ENCODE measurements at regions not wholly inside any gene's neighbourhood (a gene's known extent, or its start where the extent isn't known, plus 50 kb on each side); places are given as distances from the start of the nearest gene placed in this dataset.
"Not testable (repeated sequence)": the region's sequence is repeated elsewhere in the genome, so short reads cannot be mapped to it uniquely, and the experiment has no call there.

GRCh38 chr2:23019476-23019875 lies 365.5 kb upstream of the KLHL29 start:
- in situ Hi-C loops (cut with MboI; ENCODE audit: low sequenced_read_pairs) = no loop called here

DNA sequence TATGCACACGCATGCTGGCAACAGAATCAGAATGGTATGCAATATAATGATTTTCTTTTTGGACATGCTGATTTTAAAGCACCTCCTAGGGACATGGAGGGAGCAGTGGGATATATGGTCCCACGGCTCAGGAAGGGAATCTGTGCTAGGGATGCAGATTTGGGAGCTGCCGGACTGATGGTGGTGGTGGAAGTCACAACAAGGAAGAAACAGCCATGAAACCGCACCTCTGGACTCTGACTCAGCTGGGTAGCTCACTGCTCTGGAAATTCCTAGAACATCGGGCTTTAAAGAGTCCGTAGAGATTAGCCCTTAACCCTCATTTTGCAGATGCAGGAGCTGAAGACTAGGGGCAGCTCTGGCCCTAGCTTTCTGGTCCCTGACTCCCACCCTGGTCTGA lies 364.3 kb upstream of the KLHL29 start:
- in situ Hi-C loops (cut with MboI; ENCODE audit: low sequenced_read_pairs) = no loop called here

GRCh38 chr2:23021311-23022120 lies 363.5 kb upstream of the KLHL29 start:
- in situ Hi-C loops (cut with MboI; ENCODE audit: low sequenced_read_pairs) = no loop called here

- in situ Hi-C loops (cut with MboI; ENCODE audit: low sequenced_read_pairs) = no loop called here
These were observed 361.3 kb upstream of the KLHL29 start for GRCh38 chr2:23023722-23024121.

DNA sequence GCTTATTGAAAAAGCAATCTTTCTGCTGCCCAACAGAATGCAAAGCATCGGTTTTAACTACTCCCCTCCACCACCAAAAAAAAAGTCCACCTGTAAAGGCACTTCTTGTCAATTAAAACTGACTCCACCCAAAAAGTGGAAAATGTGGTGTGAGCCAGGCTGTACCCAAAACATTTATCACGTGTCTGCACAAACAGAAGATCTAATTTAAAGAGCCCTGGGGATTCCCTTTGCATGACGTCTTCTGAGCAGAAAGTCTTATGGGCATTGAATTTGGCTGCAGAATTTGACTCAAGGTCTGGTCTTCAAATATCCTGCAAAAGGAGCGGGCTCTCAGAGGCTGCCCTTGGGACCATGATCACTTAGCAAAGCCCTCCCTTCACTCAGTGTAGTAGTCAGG lies 358.3 kb upstream of the KLHL29 start:
- in situ Hi-C loops (cut with MboI; ENCODE audit: low sequenced_read_pairs) = no loop called here

DNA sequence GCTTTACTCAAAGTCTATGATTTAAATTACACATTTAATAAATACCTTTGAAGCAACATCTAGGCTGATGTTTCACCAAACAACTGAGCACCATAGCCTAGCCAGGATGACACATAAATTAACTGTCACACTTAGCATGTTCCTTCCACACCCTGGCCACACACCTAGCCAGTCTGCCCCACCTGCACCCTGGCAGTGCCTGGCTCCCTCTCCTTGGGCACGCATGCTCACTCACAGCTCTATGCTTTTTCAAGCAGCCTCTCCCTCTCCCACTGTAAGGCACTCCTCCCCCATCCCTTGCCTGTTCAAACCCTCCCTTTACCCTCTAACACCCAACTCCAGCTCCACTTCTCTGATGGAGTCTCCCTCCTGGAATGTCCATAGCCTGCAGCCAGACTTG lies 357.6 kb upstream of the KLHL29 start:
- in situ Hi-C loops (cut with MboI; ENCODE audit: low sequenced_read_pairs) = no loop called here

GRCh38 chr2:23028106-23028505 lies 356.9 kb upstream of the KLHL29 start:
- in situ Hi-C loops (cut with MboI; ENCODE audit: low sequenced_read_pairs) = no loop called here

GRCh38 chr2:23029111-23029510 lies 355.9 kb upstream of the KLHL29 start:
- in situ Hi-C loops (cut with MboI; ENCODE audit: low sequenced_read_pairs) = no loop called here

- in situ Hi-C loops (cut with MboI; ENCODE audit: low sequenced_read_pairs) = no loop called here
These were observed 355.0 kb upstream of the KLHL29 start for GRCh38 chr2:23029951-23030350.

- in situ Hi-C loops (cut with MboI; ENCODE audit: low sequenced_read_pairs) = no loop called here
These were observed 350.0 kb upstream of the KLHL29 start for GRCh38 chr2:23034996-23035395.

- in situ Hi-C loops (cut with MboI; ENCODE audit: low sequenced_read_pairs) = no loop called here
These were observed 348.4 kb upstream of the KLHL29 start for GRCh38 chr2:23036629-23037028.

- in situ Hi-C loops (cut with MboI; ENCODE audit: low sequenced_read_pairs) = no loop called here
These were observed 347.4 kb upstream of the KLHL29 start for GRCh38 chr2:23037596-23037995.

DNA sequence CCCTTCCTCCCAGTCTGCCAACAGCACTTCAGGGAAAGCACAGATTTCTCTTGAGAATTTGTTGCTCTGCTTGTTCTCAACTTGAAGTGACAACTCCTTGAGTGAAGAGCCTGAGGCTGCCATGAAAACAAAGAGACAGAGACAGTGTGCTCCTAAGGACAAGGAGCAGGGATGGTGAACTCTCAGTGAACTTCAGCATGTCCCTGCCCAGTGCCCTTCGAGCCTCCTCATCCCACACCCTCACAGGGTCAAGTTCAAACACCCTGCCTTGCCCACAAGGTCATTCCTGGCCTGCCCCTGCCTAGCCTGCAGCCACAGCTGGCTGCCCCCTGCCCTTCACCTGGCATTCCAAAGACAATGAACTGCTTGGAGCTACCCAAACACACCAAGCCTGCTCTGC lies 343.5 kb upstream of the KLHL29 start:
- in situ Hi-C loops (cut with MboI; ENCODE audit: low sequenced_read_pairs) = no loop called here

GRCh38 chr2:23042216-23042906 lies 342.6 kb upstream of the KLHL29 start:
- in situ Hi-C loops (cut with MboI; ENCODE audit: low sequenced_read_pairs) = no loop called here

- in situ Hi-C loops (cut with MboI; ENCODE audit: low sequenced_read_pairs) = no loop called here
These were observed 334.6 kb upstream of the KLHL29 start for GRCh38 chr2:23050388-23050787.

- in situ Hi-C loops (cut with MboI; ENCODE audit: low sequenced_read_pairs) = no loop called here
These were observed 331.4 kb upstream of the KLHL29 start for GRCh38 chr2:23053601-23054000.

DNA sequence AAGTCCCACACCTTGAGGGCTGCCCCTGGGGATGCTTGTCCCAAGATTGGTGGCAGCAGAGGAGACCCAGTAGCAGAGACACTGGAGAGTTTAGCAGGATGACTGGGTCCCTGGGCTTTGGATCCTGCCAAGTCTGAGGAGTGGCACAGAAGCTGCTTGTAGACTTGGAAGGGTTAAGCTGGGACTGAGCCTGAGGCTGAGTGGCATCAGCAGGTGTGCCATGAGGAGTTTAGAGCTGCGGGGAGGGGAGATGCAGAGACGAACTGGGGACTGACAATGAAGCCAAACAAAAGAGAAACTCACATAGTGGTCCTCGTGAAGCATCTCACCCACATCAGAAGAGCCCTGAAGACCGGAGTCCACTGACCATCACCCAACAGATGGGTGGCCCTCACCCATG lies 329.7 kb upstream of the KLHL29 start:
- in situ Hi-C loops (cut with MboI; ENCODE audit: low sequenced_read_pairs) = no loop called here

- in situ Hi-C loops (cut with MboI; ENCODE audit: low sequenced_read_pairs) = not testable (repeated sequence)
These were observed 328.1 kb upstream of the KLHL29 start for GRCh38 chr2:23056846-23057245.

DNA sequence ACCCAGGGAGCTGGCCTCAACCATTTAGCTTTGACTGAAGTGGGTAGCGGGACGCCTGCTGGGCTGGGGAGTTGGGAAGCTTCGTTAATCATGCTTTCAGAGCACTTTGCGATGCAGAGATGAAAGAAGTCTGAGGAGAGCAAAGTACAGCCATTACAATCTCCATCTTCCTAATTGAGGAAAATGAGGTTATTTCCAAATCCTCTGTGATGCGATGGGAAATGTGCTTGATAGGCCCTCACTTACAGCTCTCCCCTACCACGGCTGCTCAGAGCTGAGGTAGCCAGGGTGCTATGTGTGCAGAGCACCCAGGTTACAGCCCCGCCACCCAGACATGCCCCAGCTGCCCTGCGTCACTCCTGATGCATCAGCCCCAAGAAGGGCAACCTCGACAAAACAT lies 326.5 kb upstream of the KLHL29 start:
- in situ Hi-C loops (cut with MboI; ENCODE audit: low sequenced_read_pairs) = no loop called here

DNA sequence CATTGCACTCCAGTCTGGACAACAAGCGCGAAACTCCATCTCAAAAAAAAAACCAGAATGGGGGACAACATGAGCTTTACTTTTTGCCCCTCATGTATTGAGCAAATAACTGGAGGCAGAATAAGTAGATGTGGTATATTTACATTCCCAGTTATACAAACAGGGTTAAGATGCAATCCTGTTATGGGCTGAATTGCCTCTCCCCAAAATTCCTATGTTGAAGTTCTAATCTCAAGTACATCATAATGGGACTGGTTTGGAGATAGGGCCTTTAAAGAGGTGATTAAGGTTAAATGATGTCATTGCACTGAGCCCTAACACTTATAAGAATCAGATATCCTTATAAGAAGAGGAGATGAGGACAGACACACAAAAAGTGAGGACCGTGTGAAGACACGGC lies 319.8 kb upstream of the KLHL29 start:
- in situ Hi-C loops (cut with MboI; ENCODE audit: low sequenced_read_pairs) = no loop called here

GRCh38 chr2:23065936-23066335 lies 319.0 kb upstream of the KLHL29 start:
- in situ Hi-C loops (cut with MboI; ENCODE audit: low sequenced_read_pairs) = no loop called here

DNA sequence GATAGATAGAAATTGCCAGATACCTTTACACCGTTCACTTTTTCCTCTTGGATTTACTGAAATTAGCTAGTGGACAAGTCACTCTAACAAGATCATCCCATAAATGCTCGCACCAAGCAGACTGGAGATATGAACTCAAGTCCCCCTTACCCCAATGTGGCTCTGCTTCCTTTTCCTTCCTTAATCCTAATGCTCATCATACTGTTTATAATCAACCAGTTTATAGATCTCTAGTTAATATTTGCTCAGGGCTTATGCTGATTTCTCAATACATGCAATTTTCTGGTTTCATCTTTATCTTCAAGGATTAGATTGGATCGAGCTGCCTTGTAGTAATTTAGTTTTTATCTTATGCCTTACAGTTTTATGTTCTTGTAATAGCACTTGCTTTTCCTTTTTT lies 318.3 kb upstream of the KLHL29 start:
- in situ Hi-C loops (cut with MboI; ENCODE audit: low sequenced_read_pairs) = no loop called here

GRCh38 chr2:23069156-23069555 lies 315.8 kb upstream of the KLHL29 start:
- in situ Hi-C loops (cut with MboI; ENCODE audit: low sequenced_read_pairs) = no loop called here

All from HL-60/S4 treated with phorbol 12-myristate 13-acetate at 8.2 ng/mL for 4 days and 3 days (cell line).